Stimulated activated CD4-positive, alpha-beta T cell treated with anti-CD3 and anti-CD28 coated beads, Interleukin-15, amount 100 ng/mL, for 1 hour (primary cell): ENCODE measurements at regions not wholly inside any gene's neighbourhood (a gene's known extent, or its start where the extent isn't known, plus 50 kb on each side); places are given as distances from the start of the nearest gene placed in this dataset.
"Not testable (repeated sequence)": the region's sequence is repeated elsewhere in the genome, so short reads cannot be mapped to it uniquely, and the experiment has no call there.

Experiments
- DNase-seq, 2 donors: peaks; one replicate each; pipeline ENCODE4 v3.0.0-alpha.2; 2020; ENCODE audit warnings: low read depth in 1 of 2, low spot score in 1 of 2

- DNase-seq = no peak
These were observed 104.0 kb upstream of the PPM1J start for GRCh38 chr1:112818990-112819689.

GRCh38 chr1:112817555-112818373 is 102.6 kb upstream of the PPM1J start:
- no peak for DNase-seq

GRCh38 chr1:112815376-112815775 is 100.2 kb upstream of the PPM1J start:
- no peak for DNase-seq

GRCh38 chr1:112814645-112815044 is 99.5 kb upstream of the PPM1J start:
- not testable (repeated sequence) for DNase-seq

- peak; percentile 17 to 46 for DNase-seq
These were observed 93.9 kb upstream of the PPM1J start for GRCh38 chr1:112808861-112809684.

- no peak for DNase-seq
These were observed 92.9 kb upstream of the PPM1J start for GRCh38 chr1:112807999-112808398.

- no peak for DNase-seq
These were observed 92.0 kb upstream of the PPM1J start for GRCh38 chr1:112807117-112807516.

GRCh38 chr1:112806090-112806642 is 91.0 kb upstream of the PPM1J start:
- DNase-seq = no peak

GRCh38 chr1:112805155-112805853 is 90.2 kb upstream of the PPM1J start:
- DNase-seq = no peak

- peak in 1 of 2 donors; percentile 31 for DNase-seq
These were observed 89.0 kb upstream of the PPM1J start for GRCh38 chr1:112803906-112804762.

GRCh38 chr1:112800289-112800688 is 85.2 kb upstream of the PPM1J start:
- DNase-seq = no peak

GRCh38 chr1:112798292-112798691 is 83.2 kb upstream of the PPM1J start:
- DNase-seq = no peak

- no peak for DNase-seq
These were observed 82.1 kb upstream of the PPM1J start for GRCh38 chr1:112797224-112797623.

GRCh38 chr1:112794654-112795239 is 79.6 kb upstream of the PPM1J start:
- DNase-seq = no peak

- DNase-seq = no peak
These were observed 78.8 kb upstream of the PPM1J start for GRCh38 chr1:112793631-112794565.

- DNase-seq = no peak
These were observed 76.6 kb upstream of the PPM1J start for GRCh38 chr1:112791723-112792104.

GRCh38 chr1:112790920-112791722 is 76.0 kb upstream of the PPM1J start:
- no peak for DNase-seq

GRCh38 chr1:112788561-112788960 is 73.4 kb upstream of the PPM1J start:
- DNase-seq = no peak
